ENCODE measurements at regions not wholly inside any gene's neighbourhood (a gene's known extent, or its start where the extent isn't known, plus 50 kb on each side); places are given as distances from the start of the nearest gene placed in this dataset.

DNA sequence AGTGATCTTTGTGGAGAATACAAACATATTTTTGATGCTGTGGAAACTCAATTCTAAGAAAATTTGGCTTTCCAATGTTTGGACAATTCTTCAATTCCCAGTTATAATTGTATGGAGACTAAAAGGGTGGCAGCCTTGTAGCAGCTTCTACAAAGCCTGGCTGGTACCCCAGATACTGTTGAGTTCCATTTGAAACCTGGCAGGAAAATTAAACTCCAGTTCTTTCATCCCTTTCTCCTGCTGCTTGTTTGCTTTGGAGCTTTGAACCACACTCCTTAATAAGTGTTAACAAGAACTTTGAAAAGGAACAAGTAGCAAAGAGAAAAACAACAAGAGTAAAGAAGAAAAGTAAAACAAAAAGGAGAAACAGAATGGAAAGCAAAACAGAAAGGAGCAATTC, 172.6 kb upstream of the ADAMTS5 start:
- DNase-seq (ENCODE audit: low read depth) = no peak

DNA sequence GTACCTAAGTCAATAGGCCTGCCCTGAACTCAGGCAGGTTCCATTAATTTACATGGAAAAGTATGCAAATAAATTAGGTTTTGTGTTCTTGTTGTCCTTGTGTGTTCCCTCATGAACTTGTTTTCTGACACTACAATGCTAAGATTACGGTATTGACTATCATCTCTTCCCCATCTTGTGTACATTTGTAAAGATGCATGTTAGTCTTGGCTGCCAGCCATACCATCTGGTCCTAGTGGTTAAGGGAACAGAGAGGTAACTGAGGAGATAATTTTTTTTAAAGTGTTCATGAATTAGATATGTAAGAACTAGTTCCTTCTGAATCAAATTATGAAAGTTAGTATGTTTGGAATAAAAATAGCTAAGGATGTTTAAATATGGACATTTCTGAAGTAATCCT, 167.6 kb upstream of the ADAMTS5 start:
- DNase-seq (ENCODE audit: low read depth) = no peak

DNA sequence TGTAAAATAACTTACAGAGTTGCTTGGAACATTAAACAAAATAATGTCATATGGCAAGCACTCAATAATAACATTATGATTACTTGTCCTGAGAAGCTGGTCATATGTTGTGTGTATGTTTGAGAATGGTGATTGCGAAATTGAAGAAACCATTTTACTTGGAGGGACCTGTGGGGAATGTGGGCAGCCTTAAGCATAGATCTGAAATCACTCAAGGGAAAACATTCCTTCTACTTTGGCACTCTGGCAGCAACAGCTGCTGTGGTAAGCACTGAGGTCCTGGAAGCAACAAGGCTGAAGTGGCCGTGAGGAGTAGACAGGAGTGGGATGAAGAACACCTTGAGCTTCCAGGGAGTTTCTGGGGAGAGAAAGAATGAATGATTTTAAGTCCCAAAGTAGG, 165.4 kb upstream of the ADAMTS5 start:
- no peak for DNase-seq (ENCODE audit: low read depth)

DNA sequence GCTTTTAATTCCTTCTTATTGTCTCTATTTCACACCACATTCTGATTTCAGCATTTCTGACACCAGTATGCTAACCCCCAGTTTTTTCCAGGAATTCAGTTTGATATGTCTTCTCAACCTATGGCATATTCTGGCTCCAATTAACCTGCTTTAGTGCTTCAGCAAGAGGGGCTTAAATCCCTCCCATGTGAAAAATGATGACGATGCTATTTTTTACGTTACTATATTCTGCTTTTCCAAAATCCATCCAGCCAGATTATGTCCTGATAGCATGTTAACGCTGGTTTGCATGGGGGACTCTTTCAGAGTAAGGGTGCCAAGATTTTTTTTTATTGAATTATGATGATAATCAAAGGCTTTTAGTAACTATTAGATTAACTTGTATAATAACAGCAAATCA, 163.3 kb upstream of the ADAMTS5 start:
- DNase-seq (ENCODE audit: low read depth) = no peak

DNA sequence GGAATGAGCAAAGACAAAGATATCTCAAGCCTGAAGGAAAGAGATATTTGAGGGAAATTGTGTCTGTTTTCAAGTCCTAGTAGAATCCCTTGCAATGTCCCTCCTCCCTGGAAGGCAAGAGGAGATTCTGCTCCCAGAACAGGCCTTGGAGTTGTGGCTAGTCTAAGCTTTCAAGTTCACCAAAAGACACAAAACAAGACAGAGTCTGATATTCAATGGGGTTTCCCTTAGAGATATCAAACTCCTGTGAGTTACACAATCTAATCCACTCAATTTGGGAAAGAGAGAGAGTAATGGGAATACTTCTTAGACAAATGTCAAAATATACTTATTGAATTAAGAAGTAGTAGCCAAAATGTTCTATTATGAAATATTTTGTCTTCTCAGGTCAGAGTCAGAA, 162.8 kb upstream of the ADAMTS5 start:
- DNase-seq (ENCODE audit: low read depth) = no peak

DNA sequence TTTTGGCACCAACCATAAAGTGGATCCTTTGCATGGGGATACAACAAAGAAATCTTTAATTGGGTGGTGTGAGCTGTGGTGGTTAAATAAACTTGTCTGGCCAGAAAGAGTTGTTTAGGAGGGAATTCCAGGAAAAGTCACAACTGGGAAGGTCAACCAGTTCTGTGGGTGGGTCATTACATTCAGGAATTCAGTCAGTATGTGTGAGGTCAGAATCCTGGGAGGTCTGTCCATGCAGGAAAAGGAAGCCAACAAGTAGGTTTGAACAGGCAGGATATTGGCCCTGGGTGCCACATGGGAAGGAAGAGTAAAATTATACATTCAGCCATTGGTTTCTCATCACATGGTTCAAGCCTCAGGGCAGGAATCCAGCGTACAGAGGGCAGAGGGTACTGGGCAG, 162.3 kb upstream of the ADAMTS5 start:
- no peak for DNase-seq (ENCODE audit: low read depth)

DNA sequence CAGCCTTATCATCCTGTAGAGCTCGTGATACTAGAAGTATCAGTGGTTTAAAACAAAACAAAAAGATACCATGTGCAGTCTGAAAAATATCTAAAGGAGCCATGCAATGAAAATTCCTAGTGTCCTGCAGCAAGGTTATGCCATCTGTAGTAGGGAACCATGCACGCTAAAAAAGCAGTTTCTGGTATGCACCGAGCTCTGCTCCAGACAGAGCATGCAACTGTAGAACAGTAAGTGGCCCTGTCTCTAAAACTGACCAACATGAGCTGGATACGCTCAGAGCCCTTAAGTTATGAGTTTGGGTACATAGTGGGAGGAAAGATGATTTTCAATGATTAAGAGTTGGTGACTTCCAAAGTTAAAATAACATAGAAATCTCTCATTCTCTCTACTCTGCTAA, 159.3 kb upstream of the ADAMTS5 start:
- no peak for DNase-seq (ENCODE audit: low read depth)

DNA sequence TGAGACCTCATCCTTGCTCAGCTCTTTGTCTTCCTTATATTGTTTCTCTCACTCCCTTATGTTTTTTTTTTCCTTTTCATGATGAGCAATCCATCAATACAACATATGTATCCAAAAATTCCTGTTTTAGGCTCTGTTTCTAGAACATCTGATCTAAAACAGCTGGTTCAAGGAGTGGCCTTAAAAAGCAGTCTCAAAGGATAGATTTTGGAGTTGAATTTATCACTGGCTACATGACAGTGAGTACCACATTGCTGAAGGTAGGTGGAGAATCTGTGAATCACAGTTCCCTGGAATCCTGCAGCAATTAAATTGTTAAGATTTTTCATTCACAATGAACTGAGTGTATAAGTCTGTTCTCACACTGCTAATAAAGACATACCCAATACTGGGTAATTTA, 155.8 kb upstream of the ADAMTS5 start:
- DNase-seq (ENCODE audit: low read depth) = no peak

DNA sequence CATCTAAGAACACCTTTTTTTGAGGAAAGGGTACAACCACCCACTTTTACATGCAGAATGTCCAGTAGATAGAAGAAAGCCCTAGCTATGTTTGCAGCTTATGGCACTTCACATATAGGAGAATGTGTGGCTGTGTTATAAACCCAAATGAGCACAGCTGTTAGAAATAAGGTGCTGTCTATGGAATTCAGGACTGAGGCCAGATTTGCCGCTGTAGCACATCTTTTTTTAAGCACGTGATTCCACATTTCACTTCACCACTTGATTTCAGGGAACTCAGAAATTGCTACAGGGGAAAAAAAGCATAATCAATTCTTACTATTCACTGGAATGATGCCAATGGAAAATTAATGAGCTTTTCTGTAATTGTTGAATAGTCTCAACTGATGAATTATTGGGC, 147.2 kb upstream of the ADAMTS5 start:
- DNase-seq (ENCODE audit: low read depth) = no peak

DNA sequence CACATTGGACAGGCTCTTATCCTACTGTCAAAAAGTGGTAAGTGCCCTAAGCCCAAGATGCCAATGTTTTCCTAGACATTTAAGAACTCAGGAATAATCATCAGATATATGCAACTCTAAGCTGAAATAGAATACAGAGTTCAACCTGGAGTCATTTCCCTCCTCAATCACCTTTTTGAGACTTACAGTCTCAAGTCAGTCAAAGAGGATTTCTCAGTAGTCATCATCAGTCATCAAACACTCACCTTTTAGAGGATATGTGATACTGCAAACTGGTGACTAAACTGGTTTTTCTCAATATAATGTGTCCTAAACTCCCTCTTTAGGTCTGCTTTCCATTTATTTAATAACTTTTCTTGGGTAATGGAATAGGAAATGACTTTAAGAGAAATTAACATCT, 145.3 kb upstream of the ADAMTS5 start:
- DNase-seq (ENCODE audit: low read depth) = no peak

DNA sequence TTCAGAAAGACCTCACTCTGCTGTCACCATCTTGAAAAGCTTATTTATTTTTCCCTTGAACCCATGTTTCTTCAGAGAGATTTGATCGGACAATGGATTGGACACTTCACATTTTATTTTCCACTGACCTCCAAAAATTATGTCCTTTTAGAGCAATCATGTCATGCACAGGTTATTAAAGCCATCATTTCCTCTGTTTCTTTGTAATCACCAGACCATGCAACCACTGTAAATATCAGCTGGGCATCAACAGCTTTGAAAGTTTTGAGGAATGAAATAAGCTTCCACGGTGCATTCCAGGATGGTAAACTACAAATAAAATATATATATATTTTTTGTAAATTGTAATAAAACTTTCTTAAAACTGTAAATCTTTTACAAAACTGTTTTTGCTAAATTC, 144.1 kb upstream of the ADAMTS5 start:
- no peak for DNase-seq (ENCODE audit: low read depth)

DNA sequence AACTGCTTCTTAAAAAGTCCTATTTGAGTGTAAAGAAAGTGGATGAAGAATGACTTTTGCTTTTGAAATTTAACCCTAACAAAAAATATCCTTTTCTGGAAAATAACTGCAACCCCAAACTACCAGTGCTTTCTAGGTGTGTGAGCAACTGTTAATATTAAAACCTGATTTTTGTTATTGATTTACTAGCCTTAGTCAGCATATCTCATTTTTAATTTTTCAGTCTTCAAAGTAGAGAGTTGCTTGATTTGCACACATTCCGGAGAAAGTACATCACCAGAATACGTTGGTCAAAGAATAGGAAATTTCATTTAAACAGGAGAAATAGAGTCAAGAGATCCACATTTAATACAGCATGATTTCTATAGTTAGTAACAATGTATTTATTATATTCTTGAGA, 141.8 kb upstream of the ADAMTS5 start:
- no peak for DNase-seq (ENCODE audit: low read depth)

DNA sequence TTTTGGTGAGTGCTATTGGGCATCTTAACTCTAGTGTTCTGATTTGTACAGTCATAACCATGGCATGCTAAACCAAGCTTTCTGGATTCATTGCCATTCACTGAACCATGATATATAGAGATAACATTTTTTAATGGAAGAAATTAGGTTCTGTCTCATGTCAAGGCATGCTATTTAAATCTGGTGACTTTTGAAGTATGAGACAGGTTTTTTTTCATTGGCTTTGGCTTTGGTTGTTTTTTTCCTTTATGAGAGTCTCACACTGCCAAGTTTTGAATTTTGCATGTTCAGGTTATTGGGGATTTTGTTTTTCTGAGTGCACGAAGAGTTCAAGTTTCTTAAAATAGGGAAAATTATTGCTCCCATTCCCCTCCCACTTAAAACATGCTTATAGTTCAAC, 141.3 kb upstream of the ADAMTS5 start:
- peak; percentile 59 for DNase-seq (ENCODE audit: low read depth)

DNA sequence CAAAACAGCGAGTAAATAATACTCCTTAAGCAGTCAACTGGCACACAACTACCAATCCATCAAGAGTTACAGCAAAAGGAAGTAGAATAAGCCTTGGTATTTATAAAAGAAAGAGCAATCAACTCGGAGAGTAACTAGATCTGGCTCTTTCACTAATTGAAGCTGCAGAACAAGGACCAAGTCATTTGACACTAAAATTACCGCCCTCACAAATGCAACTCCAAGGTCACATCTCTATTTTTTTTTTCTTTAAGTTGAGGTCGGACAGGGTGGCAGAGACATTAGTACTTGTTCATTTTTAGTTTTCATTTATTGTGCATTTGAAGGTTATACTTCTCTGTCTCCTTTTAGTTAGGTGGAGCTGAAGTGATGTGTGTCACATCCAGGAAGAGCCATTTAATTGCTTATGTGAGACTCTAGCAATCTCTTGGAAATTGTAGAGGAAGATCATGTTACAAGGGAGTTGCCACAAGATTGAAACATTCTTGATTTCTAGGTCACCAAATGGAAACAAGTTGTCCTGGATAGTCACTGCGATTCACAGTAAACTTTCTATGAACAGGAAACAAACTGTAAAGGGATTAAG, 138.1 kb upstream of the ADAMTS5 start:
- DNase-seq (ENCODE audit: low read depth) = no peak

DNA sequence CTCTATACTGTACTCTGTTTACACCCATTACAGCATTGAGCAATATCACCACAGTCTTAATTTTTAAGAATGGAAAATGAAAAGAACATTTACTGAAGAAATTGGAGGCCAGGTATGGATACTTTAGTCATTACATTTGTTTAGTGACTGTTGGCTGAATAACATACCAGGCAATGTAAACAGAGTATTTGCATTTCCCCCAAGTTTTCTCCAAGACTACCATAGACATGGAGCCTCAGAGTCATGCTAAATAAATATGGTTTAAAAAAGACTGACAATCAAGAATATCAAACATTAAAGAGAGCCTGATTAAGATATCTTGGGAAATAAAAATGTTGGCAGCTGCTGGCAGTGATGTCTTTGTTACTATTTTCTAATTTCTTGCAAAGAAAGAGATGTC, 136.9 kb upstream of the ADAMTS5 start:
- no peak for DNase-seq (ENCODE audit: low read depth)

DNA sequence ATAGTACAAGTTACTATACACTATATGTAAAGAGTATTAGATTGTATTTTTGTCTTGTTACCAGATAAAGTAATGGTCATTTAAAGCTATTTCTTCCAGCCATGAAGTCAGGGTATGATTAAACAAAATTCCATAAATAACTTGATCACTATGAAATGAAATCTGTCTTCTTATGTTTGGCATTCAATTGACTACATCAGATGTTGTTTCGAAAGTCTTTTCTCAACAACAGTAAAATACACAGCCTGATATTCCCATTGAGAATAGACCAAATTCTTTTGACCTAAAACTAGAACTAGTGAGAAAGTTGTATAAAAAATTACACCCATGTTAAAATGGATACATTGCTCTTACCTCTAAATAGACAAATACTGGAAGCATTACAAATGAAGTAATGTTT, 134.6 kb upstream of the ADAMTS5 start:
- DNase-seq (ENCODE audit: low read depth) = no peak

DNA sequence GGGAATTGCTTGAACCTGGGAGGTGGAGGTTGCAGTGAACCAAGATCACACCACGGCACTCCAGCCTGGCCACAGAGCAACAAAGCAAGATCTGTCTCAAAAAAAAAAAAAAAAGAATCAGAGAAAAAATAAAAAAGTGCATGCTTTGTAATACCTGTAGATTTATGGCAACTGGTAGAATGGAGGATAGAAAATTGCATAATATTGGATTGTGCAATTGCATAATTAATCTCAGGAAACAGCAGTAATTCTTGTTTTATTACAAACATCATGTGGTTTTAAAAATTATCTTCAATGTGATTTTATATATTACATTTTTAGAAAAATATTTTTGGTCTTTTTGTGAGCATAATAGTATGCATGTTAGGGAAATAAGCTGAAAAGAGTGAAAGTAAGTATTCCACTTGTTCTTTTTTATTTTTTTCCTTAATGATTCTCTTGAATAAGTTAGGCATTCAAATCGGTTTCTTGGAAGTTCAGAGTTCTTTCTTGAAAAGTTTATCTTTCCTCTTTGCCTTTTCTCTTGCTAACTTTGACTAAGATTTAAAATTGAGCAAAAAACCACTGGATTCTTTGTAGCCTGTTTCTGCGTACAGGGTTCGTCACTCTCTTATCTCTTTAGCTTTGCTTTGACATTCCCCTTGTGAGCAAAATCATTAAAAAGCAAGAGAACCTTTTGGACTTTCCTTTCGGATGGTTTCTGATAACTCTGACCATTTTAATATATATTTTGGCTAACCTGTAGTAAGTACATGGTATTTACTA, 127.5 kb upstream of the ADAMTS5 start:
- no peak for DNase-seq (ENCODE audit: low read depth)

DNA sequence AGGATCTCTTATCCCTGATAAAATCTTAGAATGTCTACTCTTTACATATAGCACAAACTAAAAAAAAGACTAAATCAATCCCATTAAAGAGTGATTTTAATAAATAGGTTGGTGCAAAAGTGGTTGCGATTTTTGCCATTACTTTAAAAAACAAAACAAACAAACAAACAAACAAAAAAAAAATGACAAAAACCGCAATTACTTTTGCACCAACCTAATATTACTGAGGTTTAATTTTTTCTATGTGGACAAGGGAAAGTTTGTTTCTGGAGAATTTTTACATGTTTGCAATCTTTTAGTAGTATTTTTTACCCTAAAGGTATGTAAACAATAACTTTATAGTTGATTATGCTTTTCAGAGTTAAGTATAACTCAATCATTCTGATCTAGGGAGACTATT, 119.7 kb upstream of the ADAMTS5 start:
- no peak for DNase-seq (ENCODE audit: low read depth)

DNA sequence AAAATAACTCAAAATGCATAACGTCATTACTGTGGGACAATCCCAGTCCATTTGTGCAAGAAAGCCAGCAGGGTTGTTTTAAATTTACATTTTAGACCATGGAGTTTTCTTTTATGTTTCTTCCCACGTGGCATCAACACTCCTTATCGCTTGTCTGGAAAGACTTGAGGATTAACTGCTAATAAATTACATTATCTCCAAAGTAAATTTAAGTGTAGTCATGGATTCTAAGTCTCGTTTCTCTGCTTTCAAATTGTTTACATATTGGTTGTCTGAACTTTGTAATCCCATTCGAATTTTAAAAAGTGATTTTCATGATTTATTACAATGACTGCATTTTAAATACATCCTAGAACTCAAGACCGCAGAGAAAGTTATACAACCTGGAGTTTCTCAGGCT, 119.3 kb upstream of the ADAMTS5 start:
- DNase-seq (ENCODE audit: low read depth) = no peak

DNA sequence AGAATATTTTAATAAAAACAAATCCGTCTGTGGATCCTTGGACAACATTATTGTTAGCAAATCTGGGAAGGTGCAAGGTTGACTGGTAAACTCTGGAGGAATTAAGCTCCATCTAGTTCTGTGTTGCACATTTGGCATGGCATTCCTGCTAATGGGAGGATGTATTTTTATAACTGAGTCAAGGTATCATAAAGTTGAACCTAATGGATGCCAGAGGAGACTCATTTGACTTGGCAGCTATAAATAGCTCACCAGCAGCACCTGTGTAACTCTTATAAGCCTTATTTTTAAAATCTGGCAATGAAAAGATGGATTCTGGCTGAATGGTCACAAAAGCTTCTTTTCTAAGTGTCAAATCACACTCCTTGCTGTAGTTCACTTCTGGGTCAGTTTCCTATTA, 118.5 kb upstream of the ADAMTS5 start:
- no peak for DNase-seq (ENCODE audit: low read depth)

DNA sequence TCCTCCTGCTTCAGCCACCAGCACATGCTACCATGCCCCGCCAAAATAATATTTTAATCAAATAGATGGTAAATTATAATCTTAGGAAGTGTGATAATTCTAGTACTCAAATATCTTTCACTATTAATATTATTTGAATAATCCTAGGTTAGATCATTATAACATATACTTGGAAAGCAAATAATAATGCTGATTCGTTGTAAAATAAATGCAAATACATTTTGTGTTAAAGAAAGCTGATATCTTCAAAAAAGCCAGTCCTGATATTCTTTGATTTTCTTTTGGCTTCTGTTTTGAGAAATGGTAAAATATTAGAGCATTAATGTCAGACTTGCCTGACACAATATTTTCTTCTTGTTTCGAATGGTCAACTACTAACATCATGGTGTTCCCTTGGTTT, 116.3 kb upstream of the ADAMTS5 start:
- no peak for DNase-seq (ENCODE audit: low read depth)

DNA sequence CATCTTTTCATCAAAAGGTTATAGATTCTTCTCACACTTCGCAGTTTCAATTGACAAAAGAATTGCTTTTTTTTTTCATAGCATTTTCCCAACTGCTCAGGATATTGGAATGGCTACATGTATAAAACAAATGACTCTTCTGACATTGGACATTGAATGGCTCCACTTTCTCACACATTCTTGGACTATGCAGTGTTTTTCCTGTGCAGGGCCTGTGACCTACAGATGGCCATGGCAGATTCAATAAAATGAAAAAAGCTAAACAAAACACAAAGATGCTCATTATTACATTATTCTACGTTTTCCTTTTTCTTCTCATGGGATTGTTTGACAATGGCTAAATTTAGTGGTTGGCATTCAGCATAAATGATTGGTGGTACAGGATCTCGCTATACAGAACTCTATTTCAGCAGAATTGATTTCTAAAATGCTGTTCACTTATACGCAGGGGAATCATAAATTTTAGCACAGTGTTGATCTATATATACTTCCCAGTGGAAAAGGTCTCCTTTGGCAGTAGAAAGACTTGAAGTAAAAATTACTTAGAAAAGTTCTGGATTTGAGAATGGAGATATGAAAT, 115.6 kb upstream of the ADAMTS5 start:
- no peak for DNase-seq (ENCODE audit: low read depth)

DNA sequence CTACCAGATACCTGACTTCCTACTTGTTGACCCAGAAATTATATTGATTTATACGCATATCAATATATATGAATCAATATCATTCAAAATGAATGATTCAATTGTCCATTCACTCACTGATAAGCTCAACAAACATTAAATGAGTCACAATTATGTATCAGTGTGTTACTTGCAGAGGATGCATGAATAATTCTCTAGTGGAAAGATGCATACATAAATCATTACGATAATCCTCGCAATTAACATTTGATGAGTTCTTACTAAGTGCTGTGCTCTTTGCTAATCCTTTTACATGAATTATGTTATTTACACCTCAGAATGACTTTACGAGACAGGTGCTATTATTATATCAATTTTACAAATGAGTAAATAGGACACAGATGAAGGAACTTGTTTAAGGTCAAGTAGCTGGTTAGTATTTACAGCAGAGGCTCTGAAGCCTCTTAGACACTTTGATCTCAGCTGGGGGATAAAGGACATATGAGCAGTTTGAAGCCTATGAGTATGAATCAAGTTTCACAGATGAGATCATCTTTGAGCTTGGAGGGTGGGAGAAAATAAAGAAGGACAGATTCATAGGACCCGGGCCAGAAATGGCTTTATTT, 112.8 kb upstream of the ADAMTS5 start:
- no peak for DNase-seq (ENCODE audit: low read depth)

All from forelimb muscle (tissue), 1 donor.